PC-3 (cell line): ENCODE measurements at regions not wholly inside any gene's neighbourhood (a gene's known extent, or its start where the extent isn't known, plus 50 kb on each side); places are given as distances from the start of the nearest gene placed in this dataset.

Experiments
- ATAC-seq: fragments of 200-7000 bp; cut with Tn5 transposase; 2 replicates; pipeline ENCODE4 v1.9.1; 2020; ENCODE audit warnings: mild to moderate bottlenecking, moderate library complexity
- BruUV-seq: library from RNA; stranded (reverse); fragments of 400-500 nt; replicated peaks from 2 replicates; lab custom pipeline; 2021; lab: Mats Ljungman, UMichigan
- CTCF ChIA-PET: fragments of 300-600 bp; sonication (Branson Sonifier 250); formaldehyde crosslinking; loops from one replicate; lab custom pipeline; 2022; ENCODE audit warnings: antibody characterized with exemption; lab: Charles Lee
- POLR2A ChIA-PET: fragments of 300-600 bp; sonication (Branson Sonifier 250); formaldehyde crosslinking; loops from one replicate; lab custom pipeline; 2022; ENCODE audit warnings: antibody characterized with exemption; ENCODE audit not compliant: unreplicated experiment; lab: Charles Lee
- DNase-seq: peaks from one replicate; pipeline ENCODE4 v3.0.0-alpha.2; 2015
- H2AFZ ChIP-seq: fragments of 300-600 bp; sonication (generic); 2 replicates; pipeline ENCODE4 v1.6.0; 2016; ENCODE audit warnings: antibody characterized with exemption, low read length
- H3F3A ChIP-seq: fragments of 300-600 bp; sonication (generic); one replicate; pipeline ENCODE4 v1.6.0; 2017; ENCODE audit warnings: antibody characterized with exemption, low read length, control low read depth, mild to moderate bottlenecking; ENCODE audit not compliant: unreplicated experiment
- H3K27ac ChIP-seq: fragments of 300-600 bp; sonication (generic); 2 replicates; pipeline ENCODE4 v1.5.1; 2016; ENCODE audit warnings: mild to moderate bottlenecking, low read length
- H3K27me3 ChIP-seq: fragments of 300-600 bp; sonication (generic); 2 replicates; pipeline ENCODE4 v1.6.1; 2016; ENCODE audit warnings: low read length, mixed read lengths
- H3K36me3 ChIP-seq: fragments of 300-600 bp; sonication (generic); 2 replicates; pipeline ENCODE4 v1.6.1; 2016; ENCODE audit warnings: low read depth, mixed run types, low read length, mixed read lengths
- H3K4me1 ChIP-seq: fragments of 300-600 bp; sonication (generic); 2 replicates; pipeline ENCODE4 v1.5.1; 2016; ENCODE audit warnings: low read length; ENCODE audit not compliant: insufficient read depth
- H3K4me2 ChIP-seq: fragments of 300-600 bp; sonication (generic); 2 replicates; pipeline ENCODE4 v1.6.0; 2016; ENCODE audit warnings: low read length
- H3K4me3 ChIP-seq: fragments of 300-600 bp; sonication (generic); 2 replicates; pipeline ENCODE4 v1.5.1; 2016; ENCODE audit warnings: mild to moderate bottlenecking, low read length, mixed read lengths
- H3K79me2 ChIP-seq: fragments of 300-600 bp; sonication (generic); 2 replicates; pipeline ENCODE4 v1.6.1; 2017; ENCODE audit warnings: low read length, mixed read lengths
- H3K9ac ChIP-seq: fragments of 300-600 bp; sonication (generic); 2 replicates; pipeline ENCODE4 v1.6.0; 2016; ENCODE audit warnings: mild to moderate bottlenecking, low read length
- H3K9me2 ChIP-seq: fragments of 300-600 bp; sonication (generic); replicated peaks from 2 replicates; pipeline ENCODE4 v1.6.1; 2016; ENCODE audit warnings: mixed run types, low read length, mixed read lengths
- H3K9me3 ChIP-seq: fragments of 300-600 bp; sonication (generic); 2 replicates; pipeline ENCODE4 v1.6.1; 2016; ENCODE audit warnings: low read length, mixed read lengths
- H4K20me1 ChIP-seq: fragments of 300-600 bp; sonication (generic); 2 replicates; pipeline ENCODE4 v1.6.1; 2016; ENCODE audit warnings: low read length, mixed read lengths
- CTCF ChIP-seq: fragments of 300-600 bp; sonication (generic); conservative IDR thresholded peaks from 2 replicates; pipeline ENCODE4 v1.5.1; 2017; ENCODE audit warnings: antibody characterized with exemption, low read depth, mild to moderate bottlenecking, low read length
- EZH2 ChIP-seq: fragments of 300-600 bp; sonication (generic); IDR thresholded peaks from one replicate; pipeline ENCODE4 v1.6.1; 2017; ENCODE audit warnings: antibody characterized with exemption, mild to moderate bottlenecking, low read length; ENCODE audit not compliant: unreplicated experiment
- EZH2phosphoT487 ChIP-seq: fragments of 300-600 bp; sonication (generic); IDR thresholded peaks from 2 replicates; pipeline ENCODE4 v1.6.1; 2018; ENCODE audit warnings: mild to moderate bottlenecking, antibody characterized with exemption, low read length, borderline replicate concordance
- intact Hi-C: fragments of 100-400 bp; cut with micrococcal nuclease; formaldehyde crosslinking; loops from 2 replicates; pipeline ENCODE4 v1.9.0; 2023

GRCh38 chr20:55269913-55270312, 735.4 kb downstream of the CBLN4 start:
- Histone ChIP-seq H3F3A (no peaks in the 10 kb centered on the region), H3K36me3 (no peaks in the 10 kb centered on the region), H3K79me2 (no peaks in the 10 kb centered on the region), H4K20me1 (no peaks in the 10 kb centered on the region), H3K9me2 (no peaks in the 10 kb centered on the region), H3K27ac (no peak overlapping the region), H3K9ac (no peak overlapping the region), H3K4me2 (no peak overlapping the region), H3K4me1 (no peaks in the 10 kb centered on the region), H2AFZ (no peak overlapping the region), H3K9me3 (peaks cover 48% of the 10 kb centered on the region), H3K4me3 (no peak overlapping the region), H3K27me3 (no peaks in the 10 kb centered on the region)
- no peak for TF ChIP-seq CTCF
- TF ChIP-seq EZH2phosphoT487, result no peak
- no peak for TF ChIP-seq EZH2
- no TSS peak for BruUV-seq
- ATAC-seq (no peak), DNase-seq (no peak)
- ChIA-PET CTCF (no interaction called here), POLR2A (no interaction called here)
- intact Hi-C loops, result no loop called here

GRCh38 chr20:55266361-55266760, 739.0 kb downstream of the CBLN4 start:
- Histone ChIP-seq H3K9me2 (no peaks in the 10 kb centered on the region), H3K27me3 (no peaks in the 10 kb centered on the region), H4K20me1 (no peaks in the 10 kb centered on the region), H3K27ac (no peak overlapping the region), H3K9ac (no peak overlapping the region), H3K36me3 (no peaks in the 10 kb centered on the region), H3K4me3 (no peak overlapping the region), H3K9me3 (peaks cover 31% of the 10 kb centered on the region; the same call in 1 of the 2 replicates), H3K79me2 (no peaks in the 10 kb centered on the region), H3K4me2 (no peak overlapping the region), H3F3A (no peaks in the 10 kb centered on the region), H3K4me1 (no peaks in the 10 kb centered on the region), H2AFZ (no peak overlapping the region)
- POLR2A ChIA-PET, result no interaction called here
- ATAC-seq, result no peak
- intact Hi-C loops, result no loop called here
- no TSS peak for BruUV-seq
- CTCF ChIA-PET, result no interaction called here
- no peak for TF ChIP-seq CTCF
- TF ChIP-seq EZH2phosphoT487, result no peak
- TF ChIP-seq EZH2, result no peak
- no peak for DNase-seq

GRCh38 chr20:55264703-55265239, 740.5 kb downstream of the CBLN4 start:
- POLR2A ChIA-PET, result no interaction called here
- Histone ChIP-seq H3K79me2 (no peaks in the 10 kb centered on the region), H3K9ac (no peak overlapping the region), H3F3A (no peaks in the 10 kb centered on the region), H4K20me1 (no peaks in the 10 kb centered on the region), H2AFZ (no peak overlapping the region), H3K27ac (no peak overlapping the region), H3K4me2 (no peak overlapping the region), H3K27me3 (no peaks in the 10 kb centered on the region), H3K36me3 (no peaks in the 10 kb centered on the region), H3K9me3 (peaks cover 37% of the 10 kb centered on the region), H3K4me3 (no peak overlapping the region), H3K9me2 (no peaks in the 10 kb centered on the region), H3K4me1 (no peaks in the 10 kb centered on the region)
- no TSS peak for BruUV-seq
- CTCF ChIA-PET, result no interaction called here
- no peak for TF ChIP-seq EZH2
- TF ChIP-seq EZH2phosphoT487, result no peak
- no peak for TF ChIP-seq CTCF
- no peak for DNase-seq
- intact Hi-C loops, result no loop called here
- no peak for ATAC-seq
